Erythroblast (primary cell): ENCODE measurements at regions not wholly inside any gene's neighbourhood (a gene's known extent, or its start where the extent isn't known, plus 50 kb on each side); places are given as distances from the start of the nearest gene placed in this dataset.
"Not testable (repeated sequence)": the region's sequence is repeated elsewhere in the genome, so short reads cannot be mapped to it uniquely, and the experiment has no call there.

ENCODE experiments used
- DNase-seq, 2 experiments: peaks; one replicate each; lab custom pipeline; 2025; lab: John Stamatoyannopoulos, UW
- GATA1 ChIP-seq: IDR thresholded peaks from 2 replicates; pipeline ENCODE4 v1.6.1; 2011; ENCODE audit warnings: low read depth, mild to moderate bottlenecking, control low read depth, low read length, moderate library complexity
- POLR2A ChIP-seq: IDR thresholded peaks from 2 replicates; pipeline ENCODE4 v1.6.1; 2011; ENCODE audit warnings: mild to moderate bottlenecking, low read length

DNA sequence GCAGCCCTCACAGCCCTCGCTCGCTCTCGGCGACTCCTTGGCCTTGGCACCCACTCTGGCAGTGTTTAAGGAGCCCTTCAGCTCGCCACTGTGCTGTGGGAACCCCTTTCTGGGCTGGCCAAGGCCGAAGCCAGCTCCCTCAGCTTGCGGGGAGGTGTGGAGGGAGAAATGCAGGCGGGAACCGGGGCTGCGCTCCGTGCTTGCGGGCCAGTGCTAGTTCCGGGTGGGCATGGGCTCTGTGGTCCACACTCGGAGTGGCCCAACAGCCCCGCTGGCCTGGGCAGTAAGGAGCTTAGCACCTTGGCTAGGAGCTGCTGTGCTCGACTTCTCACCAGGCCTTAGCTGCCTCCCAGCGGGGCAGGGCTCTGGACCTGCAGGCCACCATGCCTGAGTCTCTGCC is 192.6 kb downstream of the COX18 start:
- no peak for TF ChIP-seq POLR2A
- no peak for TF ChIP-seq GATA1
- DNase-seq, result no peak

DNA sequence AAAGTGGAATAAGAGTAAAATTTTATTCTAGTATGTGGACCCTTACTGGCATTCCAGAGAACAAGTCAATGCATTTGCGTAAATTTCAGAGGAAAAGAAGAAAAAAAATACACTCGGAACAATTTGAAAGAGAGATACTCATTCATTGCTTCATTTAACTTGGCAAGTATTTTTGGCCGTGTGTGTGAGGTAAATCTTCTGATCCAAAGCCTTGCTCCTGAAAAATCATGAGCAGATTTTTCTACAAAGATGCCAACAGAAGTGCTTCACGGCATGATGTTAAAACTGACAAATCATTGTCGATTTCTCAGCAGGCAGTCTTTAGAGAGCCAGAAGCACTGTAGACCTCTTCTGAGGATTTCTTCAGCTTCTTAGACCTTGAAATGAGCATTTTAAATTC is 194.0 kb downstream of the COX18 start:
- DNase-seq, result no peak
- no peak for TF ChIP-seq GATA1

DNA sequence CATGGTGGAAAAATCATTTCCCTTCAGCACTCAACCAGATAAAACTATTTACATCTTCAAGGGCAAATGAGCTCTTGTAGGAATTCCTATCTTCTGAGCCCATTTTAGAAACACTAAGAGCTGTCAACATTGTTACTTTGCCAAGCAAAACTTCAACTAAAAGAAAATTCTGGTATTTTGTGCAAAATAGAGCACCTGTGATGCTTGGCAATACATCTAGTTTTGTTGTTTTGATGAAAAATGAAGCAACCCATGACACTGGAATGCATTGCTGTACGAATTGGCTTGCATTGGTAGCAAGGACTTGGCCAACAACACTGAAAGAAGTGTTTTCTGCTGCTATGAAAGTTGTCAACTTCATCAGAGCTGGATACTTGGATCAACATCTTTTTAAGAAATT is 194.4 kb downstream of the COX18 start:
- no peak for DNase-seq
- TF ChIP-seq POLR2A, result no peak
- no peak for TF ChIP-seq GATA1

DNA sequence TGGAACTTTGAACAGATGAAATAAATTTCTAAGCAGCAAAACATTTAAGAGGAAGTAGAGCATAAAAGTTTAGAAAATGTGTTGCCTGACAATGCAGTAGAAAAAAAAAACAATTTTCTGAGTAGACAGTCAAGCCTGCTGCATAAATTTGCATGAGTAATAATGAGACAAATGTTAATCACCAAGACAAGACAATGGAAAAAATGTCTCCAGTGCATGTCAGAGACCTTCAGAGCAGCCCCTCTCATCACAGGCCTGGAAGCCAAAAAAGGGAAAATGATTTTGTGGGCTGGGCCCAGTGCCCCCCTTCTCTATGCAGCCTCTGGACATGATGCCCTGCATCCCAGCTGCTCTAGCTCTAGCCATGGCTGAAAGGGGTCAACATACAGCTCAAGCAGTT is 204.6 kb downstream of the COX18 start:
- TF ChIP-seq POLR2A, result no peak
- TF ChIP-seq GATA1, result no peak

DNA sequence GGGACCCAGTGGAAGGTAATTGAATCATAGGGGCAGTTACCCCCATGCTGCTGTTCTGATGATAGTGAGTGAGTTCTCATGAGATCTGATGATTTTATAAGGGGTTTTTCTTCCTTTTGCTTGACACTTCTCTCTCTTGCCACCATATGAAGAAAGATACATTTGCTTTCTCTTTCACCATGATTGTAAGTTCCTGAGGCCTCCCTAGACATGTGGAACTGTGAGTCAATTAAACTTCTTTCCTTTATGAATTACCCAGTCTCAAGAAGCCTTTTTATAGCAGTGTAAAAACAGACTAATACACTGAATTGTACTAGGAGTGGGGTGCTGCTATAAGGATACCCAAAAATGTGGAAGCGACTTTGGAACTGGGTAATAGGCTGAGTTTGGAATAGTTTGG is 205.2 kb downstream of the COX18 start:
- not testable (repeated sequence) for DNase-seq

More for the DNA sequence above, 204.6 kb downstream of the COX18 start:
- DNase-seq, result no peak

DNA sequence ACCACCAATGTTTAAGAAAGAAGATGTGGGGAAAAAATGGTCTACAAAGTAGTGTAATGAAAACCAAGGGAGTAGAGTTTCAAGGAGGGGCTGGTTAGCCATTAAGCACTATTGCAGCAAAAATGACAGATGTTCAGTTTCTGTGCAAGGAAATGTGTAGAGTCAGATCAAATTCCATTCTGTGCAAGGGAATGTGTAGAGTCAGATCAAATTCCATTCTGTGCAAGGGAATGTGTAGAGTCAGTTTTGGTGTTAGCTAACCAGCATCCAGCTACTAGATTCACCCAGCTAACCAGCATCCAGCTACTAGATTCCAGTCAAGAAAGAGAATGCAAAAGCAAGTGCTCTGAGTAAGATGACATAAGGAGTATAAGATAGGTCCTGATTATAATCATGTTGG is 208.8 kb downstream of the COX18 start:
- TF ChIP-seq POLR2A (no peak), GATA1 (no peak)
- DNase-seq, result no peak

DNA sequence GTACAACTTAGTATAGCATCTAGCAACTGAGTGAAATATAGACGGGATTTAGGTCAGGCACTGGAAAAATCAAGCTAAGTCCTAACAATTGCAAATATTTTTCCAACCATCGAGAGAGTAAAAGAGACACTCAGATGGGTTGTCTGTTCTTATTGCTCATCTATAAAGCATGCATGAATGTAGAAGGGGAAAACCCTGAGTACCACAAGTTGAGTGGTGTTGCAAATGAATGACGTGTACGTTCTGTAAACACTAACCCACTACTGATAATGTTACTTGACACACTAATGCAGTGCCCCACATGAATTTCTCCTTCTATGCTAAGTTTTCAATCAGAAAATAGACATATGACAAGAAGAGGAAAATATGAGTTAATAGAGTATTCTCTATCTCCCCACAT is 211.2 kb downstream of the COX18 start:
- no peak for DNase-seq
- TF ChIP-seq POLR2A, result no peak
- no peak for TF ChIP-seq GATA1

DNA sequence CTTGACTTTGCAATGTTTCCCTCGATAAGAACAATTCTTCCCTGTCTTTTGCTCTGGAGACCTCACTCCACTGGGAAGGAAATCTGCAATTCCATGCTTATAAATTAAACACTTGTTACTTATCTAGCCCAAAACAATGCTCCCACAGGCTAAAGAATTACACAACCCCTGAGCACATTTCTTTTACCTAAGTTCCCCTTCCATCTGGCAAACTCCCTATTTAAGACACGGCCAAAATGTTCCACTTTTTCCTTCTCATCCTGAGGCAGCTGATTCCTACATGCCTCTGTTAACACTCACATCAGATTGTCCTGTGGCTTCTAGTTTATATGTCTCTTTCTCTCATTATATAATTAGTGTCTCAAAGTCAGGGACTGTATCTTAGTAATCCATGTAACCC is 211.7 kb downstream of the COX18 start:
- TF ChIP-seq POLR2A (no peak), GATA1 (no peak)
- DNase-seq, result no peak

DNA sequence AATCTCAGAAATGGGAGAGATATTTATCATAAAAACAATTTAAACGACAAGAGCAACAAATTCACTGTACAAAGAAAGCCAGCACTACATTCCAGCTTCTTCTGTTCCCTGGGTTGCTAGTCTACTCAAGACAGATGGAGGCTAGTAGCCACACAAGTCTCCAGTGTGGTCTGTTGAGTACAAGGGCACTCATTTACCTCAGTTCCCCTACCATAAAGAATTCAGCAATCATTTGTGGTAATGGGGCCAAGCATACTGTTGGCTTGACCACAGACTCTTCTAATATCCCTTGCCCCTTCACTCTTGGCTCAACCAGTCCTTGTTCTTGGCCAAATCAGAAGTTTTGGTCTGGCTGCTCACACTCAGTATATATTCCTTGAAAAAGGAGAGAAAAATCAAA is 212.3 kb downstream of the COX18 start:
- no peak for TF ChIP-seq GATA1
- no peak for DNase-seq

DNA sequence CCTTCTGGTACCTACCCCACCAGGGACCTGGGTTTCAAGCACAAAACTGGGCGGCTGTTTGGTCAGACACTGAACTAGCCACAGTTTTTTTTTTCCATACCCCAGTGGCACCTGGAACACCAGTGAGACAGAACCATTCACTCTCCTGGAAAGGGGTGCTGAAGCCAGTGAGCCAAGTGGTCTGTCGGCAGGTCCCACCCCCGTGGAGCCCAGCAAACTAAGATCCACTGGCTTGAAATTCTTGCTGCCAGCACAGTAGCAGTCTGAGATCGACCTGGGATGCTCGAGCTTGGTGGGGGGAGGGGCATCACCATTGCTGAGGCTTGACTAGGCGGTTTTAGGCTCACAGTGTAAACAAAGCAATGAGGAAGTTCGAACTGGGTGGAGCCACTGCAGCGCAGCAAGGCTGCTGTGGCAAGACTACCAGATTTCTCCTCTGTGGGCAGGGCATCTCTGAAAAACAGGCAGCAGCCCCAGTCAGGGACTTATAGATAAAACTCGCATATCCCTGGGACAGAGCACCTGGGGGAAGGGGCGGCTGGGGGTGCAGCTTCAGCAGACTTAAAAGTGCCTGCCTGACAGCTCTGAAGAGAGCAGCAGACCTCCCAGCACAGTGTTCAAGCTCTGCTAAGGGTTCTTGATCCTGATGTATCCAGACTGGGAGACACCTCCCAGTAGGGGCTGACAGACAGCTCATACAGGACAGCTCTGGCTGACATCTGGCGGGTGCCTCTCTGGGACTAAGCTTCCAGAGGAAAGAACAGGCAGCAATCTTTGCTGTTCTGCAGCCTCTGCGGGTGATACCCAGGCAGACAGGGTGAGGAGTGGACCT is 223.0 kb downstream of the COX18 start:
- DNase-seq, result no peak
- TF ChIP-seq POLR2A (no peak), GATA1 (no peak)

DNA sequence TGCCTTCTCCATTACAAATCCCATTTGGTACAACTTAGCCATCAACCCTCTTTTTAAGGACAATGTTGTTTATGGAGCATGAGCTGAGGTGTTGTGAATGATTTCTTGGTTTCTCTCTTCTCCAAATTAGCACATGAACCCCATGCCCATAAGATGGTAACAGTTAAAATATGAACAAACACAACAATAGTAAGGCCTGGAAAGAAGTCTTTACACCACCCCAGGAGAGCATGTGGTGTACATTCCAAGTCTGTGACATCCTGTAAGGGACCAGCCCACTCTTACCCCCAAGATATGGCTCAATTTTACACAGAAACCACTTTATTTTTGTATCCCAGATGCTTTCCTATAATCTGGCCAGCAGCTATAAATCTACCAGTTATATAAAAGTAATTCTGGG is 226.1 kb downstream of the COX18 start:
- no peak for DNase-seq
- TF ChIP-seq POLR2A, result no peak
- no peak for TF ChIP-seq GATA1

DNA sequence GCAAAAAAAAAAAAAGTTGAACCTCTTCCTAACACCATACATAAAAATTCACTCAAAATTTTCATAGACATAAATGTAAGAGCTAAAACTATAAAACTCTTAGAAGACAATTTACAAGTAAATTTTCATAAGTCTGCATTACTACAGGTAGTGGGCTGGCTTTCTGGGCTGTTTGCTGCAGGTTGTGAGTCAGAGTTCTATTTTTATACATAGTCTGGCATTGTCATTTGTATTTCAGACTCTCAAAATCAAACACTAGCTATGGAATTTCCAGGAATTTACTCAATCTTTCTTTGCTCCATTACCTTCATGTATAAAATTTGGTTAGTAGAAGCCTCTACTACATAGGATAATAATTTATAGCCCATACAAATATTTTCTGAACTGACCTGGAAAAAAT is 227.2 kb downstream of the COX18 start:
- TF ChIP-seq GATA1 (no peak), POLR2A (no peak)
- no peak for DNase-seq

DNA sequence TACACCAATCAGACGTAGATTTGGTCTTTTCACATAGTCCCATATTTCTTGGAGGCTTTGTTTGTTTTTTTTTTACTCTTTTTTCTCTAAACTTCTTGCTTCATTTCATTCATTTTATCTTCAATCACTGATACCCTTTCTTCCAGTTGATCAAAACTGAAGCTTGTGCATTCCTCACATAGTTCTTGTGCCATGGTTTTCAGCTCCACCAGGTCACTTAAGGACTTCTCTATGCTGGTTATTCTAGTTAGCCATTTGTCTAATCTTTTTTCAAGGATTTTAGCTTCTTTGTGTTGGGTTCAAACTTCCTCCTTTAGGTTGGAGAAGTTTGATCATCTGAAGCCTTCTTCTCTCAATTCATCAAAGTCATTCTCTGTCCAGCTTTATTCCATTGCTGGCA is 229.3 kb downstream of the COX18 start:
- DNase-seq, result not testable (repeated sequence)

DNA sequence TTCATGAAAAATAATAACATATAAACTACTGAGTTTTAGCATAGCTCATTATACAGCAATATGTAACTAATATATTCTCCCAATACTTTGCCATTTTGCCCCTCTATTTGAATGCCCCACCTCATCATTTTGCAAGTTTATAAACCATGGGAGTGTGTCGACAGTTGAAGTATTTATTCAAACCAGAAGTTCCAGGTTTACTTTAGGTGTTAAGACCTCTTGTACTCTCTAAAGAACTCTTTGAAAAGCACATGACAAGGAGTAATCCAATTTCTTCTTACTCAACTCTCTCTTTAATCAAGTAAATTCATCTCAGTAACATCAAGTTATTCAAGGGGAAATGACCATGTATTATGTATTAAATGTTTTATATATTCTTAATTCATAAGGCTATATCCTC is 240.7 kb downstream of the COX18 start:
- DNase-seq, result no peak
- TF ChIP-seq POLR2A, result no peak
- TF ChIP-seq GATA1, result no peak

DNA sequence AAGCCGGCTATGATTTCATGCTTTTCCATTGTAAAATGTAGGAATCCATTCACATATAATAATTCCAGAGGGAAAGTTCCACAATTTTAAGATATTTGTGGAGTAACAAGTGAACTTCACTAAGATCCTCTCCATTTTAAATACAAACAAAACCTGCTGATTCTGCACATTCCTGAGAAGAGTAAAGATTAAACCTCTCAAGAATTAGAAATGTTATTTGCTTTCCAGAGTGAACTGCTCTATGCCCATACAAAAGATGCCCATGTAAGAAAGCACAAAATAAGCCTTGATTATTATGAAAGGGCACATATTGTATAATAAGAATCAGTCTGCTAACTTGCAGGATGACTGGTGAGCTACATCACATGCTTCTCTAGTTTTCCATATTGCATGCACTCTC is 241.5 kb downstream of the COX18 start:
- no peak for DNase-seq
- TF ChIP-seq GATA1, result no peak
- TF ChIP-seq POLR2A, result no peak

DNA sequence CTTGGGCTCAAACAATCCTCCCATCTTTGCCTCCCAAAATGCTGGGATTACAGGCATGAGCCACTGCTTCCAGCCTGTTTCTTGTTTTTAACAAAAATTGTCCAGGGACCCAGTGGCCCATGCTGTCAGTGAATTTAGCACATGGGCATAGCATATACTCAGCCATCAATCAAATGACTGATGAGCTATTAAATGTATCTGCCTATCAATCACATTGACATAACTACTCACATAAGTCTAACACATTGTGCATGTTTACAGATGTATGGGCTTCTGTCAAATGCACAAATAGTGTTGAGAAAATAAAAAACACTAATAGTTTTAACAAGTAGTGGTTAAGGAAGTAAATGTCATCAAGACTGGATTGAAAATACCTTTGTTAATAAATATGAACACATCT is 249.4 kb downstream of the COX18 start:
- DNase-seq, result no peak
- TF ChIP-seq POLR2A (no peak), GATA1 (no peak)
